ENCODE measurements at regions not wholly inside any gene's neighbourhood (a gene's known extent, or its start where the extent isn't known, plus 50 kb on each side); places are given as distances from the start of the nearest gene placed in this dataset.
"Not testable (repeated sequence)": the region's sequence is repeated elsewhere in the genome, so short reads cannot be mapped to it uniquely, and the experiment has no call there.

- no peak for TF ChIP-seq MXI1 (IDR thresholded peaks at IDR 0.05; ENCODE audit: low read depth, low read length)
Observed at GRCh38 chr18:51506811-51507210, 309.3 kb upstream of the MEX3C start (continued).

GRCh38 chr18:51508410-51508809 lies 310.9 kb upstream of the MEX3C start:
- POLR2A ChIA-PET; H3K27ac ChIP-seq (ENCODE audit: low read depth in 2 of 2, low read length in 1 of 2); H3K4me1 ChIP-seq (ENCODE audit: control insufficient read depth in 1 of 2, insufficient read depth in 2 of 2, low read depth in 1 of 2, low read length in 1 of 2); CTCF ChIA-PET; H3K9ac ChIP-seq; H3K9me2 ChIP-seq; H3K9me3 ChIP-seq; H3K4me3 ChIP-seq (ENCODE audit: low read depth in 2 of 2, low read length in 1 of 2); H3K27me3 ChIP-seq (ENCODE audit: insufficient read depth); H2AFZ ChIP-seq (ENCODE audit: low read depth); H4K20me1 ChIP-seq (ENCODE audit: insufficient read depth); H3K4me2 ChIP-seq; H3K79me2 ChIP-seq (ENCODE audit: insufficient read depth); H3F3A ChIP-seq (replicated peaks; ENCODE audit: insufficient read depth); H3K36me3 ChIP-seq (replicated peaks in 1 of 2; ENCODE audit: control insufficient read depth in 1 of 2, insufficient read depth in 2 of 2, low read length in 1 of 2); DNase-seq: not testable (repeated sequence)
- WGBS (ENCODE audit: low lambda C conversion rate), result 40% methylated on average over 7 of the region's 7 CpGs

- DNase-seq, result no peak
- TF ChIP-seq RCOR1 (IDR thresholded peaks at IDR 0.05; ENCODE audit: low read length) (no peak), TAF1 (IDR thresholded peaks at IDR 0.05; ENCODE audit: borderline replicate concordance, low read depth, low read length) (no peak), NFIC (IDR thresholded peaks at IDR 0.05; ENCODE audit: borderline replicate concordance) (no peak), USF1 (IDR thresholded peaks at IDR 0.05; ENCODE audit: borderline replicate concordance, low read depth) (no peak), CTCF (IDR thresholded peaks at IDR 0.05) (no peak), FOXJ3 (CRISPR knock-in tag; IDR thresholded peaks at IDR 0.05) (no peak), RXRA (IDR thresholded peaks at IDR 0.05; ENCODE audit: borderline replicate concordance, low read depth) (no peak), JUND (IDR thresholded peaks at IDR 0.05) (no peak), ELF1 (IDR thresholded peaks at IDR 0.05) (no peak), SIN3A (IDR thresholded peaks at IDR 0.05; ENCODE audit: borderline replicate concordance, low read depth, low read length) (no peak), MAX (IDR thresholded peaks at IDR 0.05; ENCODE audit: low read depth) (no peak), REST (IDR thresholded peaks at IDR 0.05; ENCODE audit: low read depth, low read length) (no peak), SMC3 (IDR thresholded peaks at IDR 0.05; ENCODE audit: low read depth, low read length) (no peak), FOSL2 (IDR thresholded peaks at IDR 0.05; ENCODE audit: borderline replicate concordance, low read depth) (no peak), RFX5 (IDR thresholded peaks at IDR 0.05; ENCODE audit: low read length) (no peak), GATA2 (CRISPR knock-in tag; IDR thresholded peaks at IDR 0.05) (no peak), ZBTB33 (IDR thresholded peaks at IDR 0.05; ENCODE audit: borderline replicate concordance, low read depth) (no peak), NRF1 (IDR thresholded peaks at IDR 0.05; ENCODE audit: low read depth, low read length) (no peak), CHD2 (IDR thresholded peaks at IDR 0.05; ENCODE audit: low read length, partially characterized antibody) (no peak)
- Histone ChIP-seq H3K4me3 (ENCODE audit: low read depth in 2 of 2, low read length in 1 of 2) (no peak overlapping the region), H3K36me3 (replicated peaks in 1 of 2; ENCODE audit: control insufficient read depth in 1 of 2, insufficient read depth in 2 of 2, low read length in 1 of 2) (no peaks in the 10 kb centered on the region), H3K4me1 (ENCODE audit: control insufficient read depth in 1 of 2, insufficient read depth in 2 of 2, low read depth in 1 of 2, low read length in 1 of 2) (no peaks in the 10 kb centered on the region), H3K79me2 (ENCODE audit: insufficient read depth) (no peaks in the 10 kb centered on the region), H3K9ac (no peak overlapping the region), H3K27me3 (ENCODE audit: insufficient read depth) (no peaks in the 10 kb centered on the region), H3K4me2 (no peak overlapping the region), H3K9me3 (no peaks in the 10 kb centered on the region), H4K20me1 (ENCODE audit: insufficient read depth) (no peaks in the 10 kb centered on the region), H3K27ac (ENCODE audit: low read depth in 2 of 2, low read length in 1 of 2) (no peak overlapping the region), H3K9me2 (no peaks in the 10 kb centered on the region), H3F3A (replicated peaks; ENCODE audit: insufficient read depth) (no peaks in the 10 kb centered on the region), H2AFZ (ENCODE audit: low read depth) (no peak overlapping the region)
- CTCF ChIA-PET, result no interaction called here
- POLR2A ChIA-PET, result no interaction called here
Observed at GRCh38 chr18:51510020-51510419, 312.5 kb upstream of the MEX3C start.

All from SK-N-SH (cell line).